H9 (cell line): ENCODE measurements at regions not wholly inside any gene's neighbourhood (a gene's known extent, or its start where the extent isn't known, plus 50 kb on each side); places are given as distances from the start of the nearest gene placed in this dataset.

Source experiments
- DNase-seq: peaks from one replicate; pipeline ENCODE4 v3.0.0-alpha.2; 2017
- H2AFZ ChIP-seq: one replicate; pipeline ENCODE4 v1.6.1; 2013; ENCODE audit warnings: mild to moderate bottlenecking, low read length, control low read depth, moderate library complexity
- H2AK5ac ChIP-seq: 2 replicates; pipeline ENCODE4 v1.6.1; 2013; ENCODE audit warnings: low read length, control low read depth, mixed read lengths; ENCODE audit not compliant: insufficient read length
- H2BK120ac ChIP-seq: one replicate; pipeline ENCODE4 v1.6.1; 2013; ENCODE audit warnings: low read depth, mild to moderate bottlenecking, low read length, control low read depth, inconsistent platforms; ENCODE audit not compliant: poor library complexity, severe bottlenecking
- H2BK12ac ChIP-seq: 2 replicates; pipeline ENCODE4 v1.6.1; 2013; ENCODE audit warnings: low read length, control low read depth, mixed read lengths, low read depth; ENCODE audit not compliant: insufficient read length
- H2BK15ac ChIP-seq: 2 replicates; pipeline ENCODE4 v1.6.1; 2013; ENCODE audit warnings: low read depth, low read length, control low read depth
- H2BK20ac ChIP-seq: one replicate; pipeline ENCODE4 v1.6.1; 2013; ENCODE audit warnings: low read depth, mild to moderate bottlenecking, low read length, control low read depth, inconsistent platforms; ENCODE audit not compliant: poor library complexity, severe bottlenecking
- H2BK5ac ChIP-seq: 2 replicates; pipeline ENCODE4 v1.6.1; 2013; ENCODE audit warnings: low read length, control low read depth, mixed read lengths; ENCODE audit not compliant: insufficient read length
- H3K14ac ChIP-seq: 2 replicates; pipeline ENCODE4 v1.6.1; 2013; ENCODE audit warnings: low read length, control low read depth; ENCODE audit not compliant: insufficient read depth
- H3K18ac ChIP-seq: 2 replicates; pipeline ENCODE4 v1.6.1; 2013; ENCODE audit warnings: low read depth, mild to moderate bottlenecking, mixed read lengths, low read length, control low read depth; ENCODE audit not compliant: insufficient read length
- H3K23ac ChIP-seq: 2 replicates; pipeline ENCODE4 v1.6.1; 2013; ENCODE audit warnings: low read length, control low read depth, mixed read lengths, low read depth; ENCODE audit not compliant: insufficient read length
- H3K23me2 ChIP-seq: 2 replicates; pipeline ENCODE4 v1.6.1; 2013; ENCODE audit warnings: low read depth, mild to moderate bottlenecking, mixed read lengths, low read length, control low read depth; ENCODE audit not compliant: insufficient read length, poor library complexity, severe bottlenecking
- H3K27ac ChIP-seq: 2 replicates; pipeline ENCODE4 v1.5.1; 2013; ENCODE audit warnings: low read length, control low read depth, mixed read lengths, low read depth; ENCODE audit not compliant: insufficient read length
- H3K27me3 ChIP-seq: 2 replicates; pipeline ENCODE4 v1.6.1; 2013; ENCODE audit warnings: low read length, control low read depth, inconsistent platforms; ENCODE audit not compliant: insufficient read depth
- H3K4ac ChIP-seq: 2 replicates; pipeline ENCODE4 v1.6.1; 2013; ENCODE audit warnings: low read depth, mild to moderate bottlenecking, control low read depth, inconsistent platforms, low read length, moderate library complexity
- H3K4me1 ChIP-seq: 2 replicates; pipeline ENCODE4 v1.6.1; 2013; ENCODE audit warnings: low read length, control low read depth, inconsistent platforms; ENCODE audit not compliant: insufficient read depth
- H3K4me2 ChIP-seq: 2 replicates; pipeline ENCODE4 v1.6.1; 2013; ENCODE audit warnings: low read length, control low read depth, mixed read lengths; ENCODE audit not compliant: insufficient read length, insufficient read depth
- H3K56ac ChIP-seq: 2 replicates; pipeline ENCODE4 v1.6.1; 2013; ENCODE audit warnings: low read depth, mild to moderate bottlenecking, mixed read lengths, low read length, control low read depth; ENCODE audit not compliant: insufficient read length
- H3K79me1 ChIP-seq: 2 replicates; pipeline ENCODE4 v1.6.1; 2013; ENCODE audit warnings: low read depth, mild to moderate bottlenecking, moderate library complexity, low read length, control low read depth, inconsistent platforms; ENCODE audit not compliant: insufficient read depth, poor library complexity, severe bottlenecking
- H3K79me2 ChIP-seq: 2 replicates; pipeline ENCODE4 v1.6.1; 2013; ENCODE audit warnings: low read length, control low read depth, inconsistent platforms; ENCODE audit not compliant: insufficient read depth
- H3K9ac ChIP-seq: 2 replicates; pipeline ENCODE4 v1.6.1; 2013; ENCODE audit warnings: low read length, control low read depth, mixed read lengths; ENCODE audit not compliant: insufficient read length; ENCODE audit errors: extremely low read depth
- H3K9me3 ChIP-seq: one replicate; pipeline ENCODE4 v1.6.1; 2013; ENCODE audit warnings: low read depth, low read length, inconsistent platforms; ENCODE audit not compliant: control insufficient read depth
- H3T11ph ChIP-seq: one replicate; pipeline ENCODE4 v1.6.1; 2013; ENCODE audit warnings: mild to moderate bottlenecking, low read length, control low read depth, inconsistent platforms
- H4K20me1 ChIP-seq: one replicate; pipeline ENCODE4 v1.6.1; 2013; ENCODE audit not compliant: control insufficient read depth, insufficient read length, insufficient read depth
- H4K5ac ChIP-seq: 2 replicates; pipeline ENCODE4 v1.6.1; 2013; ENCODE audit warnings: low read depth, mild to moderate bottlenecking, mixed read lengths, low read length, control low read depth; ENCODE audit not compliant: insufficient read length
- H4K8ac ChIP-seq: replicated peaks from 2 replicates; pipeline ENCODE4 v1.6.1; 2013; ENCODE audit warnings: low read length, control low read depth, mixed read lengths, low read depth; ENCODE audit not compliant: insufficient read length
- H4K91ac ChIP-seq: 2 replicates; pipeline ENCODE4 v1.6.1; 2013; ENCODE audit warnings: low read depth, mild to moderate bottlenecking, moderate library complexity, mixed read lengths, low read length, control low read depth; ENCODE audit not compliant: insufficient read length
- H3K27ac Mint-ChIP-seq, 3 experiments: 2 replicates in 2 of 3; 3 replicates in 1 of 3; pipeline ENCODE4 v1.8.0; 2020 to 2021; ENCODE audit warnings: mixed read lengths in 3 of 3, mild to moderate bottlenecking in 1 of 3, moderate library complexity in 1 of 3
- H3K27me3 Mint-ChIP-seq: 2 replicates; pipeline ENCODE4 v1.8.0; 2021; ENCODE audit warnings: low read depth, mild to moderate bottlenecking, moderate library complexity, mixed read lengths
- H3K36me3 Mint-ChIP-seq, 3 experiments: 2 replicates in 2 of 3; 3 replicates in 1 of 3; pipeline ENCODE4 v1.8.0; 2020 to 2021; ENCODE audit warnings: low read depth in 3 of 3, mixed read lengths in 3 of 3; ENCODE audit not compliant: insufficient read depth in 1 of 3
- H3K4me1 Mint-ChIP-seq, 2 experiments: 2 replicates each; pipeline ENCODE4 v1.8.0; 2020; ENCODE audit warnings: mixed read lengths in 2 of 2
- H3K4me3 Mint-ChIP-seq, 2 experiments: 2 replicates in 1 of 2; 3 replicates in 1 of 2; pipeline ENCODE4 v1.8.0; 2020 to 2021; ENCODE audit warnings: mild to moderate bottlenecking in 2 of 2, mixed read lengths in 2 of 2, moderate library complexity in 1 of 2
- H3K9me3 Mint-ChIP-seq, 2 experiments: 2 replicates in 1 of 2; 3 replicates in 1 of 2; pipeline ENCODE4 v1.8.0; 2020; ENCODE audit warnings: mild to moderate bottlenecking in 2 of 2, mixed read lengths in 2 of 2, moderate library complexity in 1 of 2
- CTCF ChIP-seq: fragments of 200-600 bp; sonication (generic); conservative IDR thresholded peaks from 3 replicates; pipeline ENCODE4 v1.8.0; 2021; ENCODE audit warnings: antibody characterized with exemption, mild to moderate bottlenecking
- WGBS: extraction: QIAGEN DNeasy Blood & Tissue Kit; methylation state at CpG from one replicate; pipeline ENCODE4 v1.1.7; 2013; ENCODE audit warnings: missing lambda C conversion rate, low lambda C conversion rate, mixed read lengths; ENCODE audit not compliant: insufficient read length; ENCODE audit errors: extremely low coverage; 5-methylcytosine and 5-hydroxymethylcytosine counted together

GRCh38 chr16:87127766-87128147, 189.4 kb downstream of the C16orf95 start:
- no CpG with 5 or more reads among the region's 6 CpGs for WGBS
- no peak overlapping the region for H2BK120ac ChIP-seq
- no peak overlapping the region for H2BK5ac ChIP-seq
- H3K4ac ChIP-seq: no peak overlapping the region
- H4K20me1 ChIP-seq: no peaks in the 10 kb centered on the region
- H4K8ac ChIP-seq: no peak overlapping the region
- no peak overlapping the region for H2BK12ac ChIP-seq
- H3T11ph ChIP-seq: no peak overlapping the region
- H3K36me3 Mint-ChIP-seq: peaks cover 2 to 8% (median 2%) of the 10 kb centered on the region in 3 experiments; a peak in 4 of 7 replicates
- H2BK20ac ChIP-seq: no peak overlapping the region
- TF ChIP-seq CTCF: no peak
- peaks cover 12% of the 10 kb centered on the region for H3K27me3 Mint-ChIP-seq
- H3K4me2 ChIP-seq: no peak overlapping the region
- H3K27me3 ChIP-seq: no peaks in the 10 kb centered on the region
- no peaks in the 10 kb centered on the region for H3K79me2 ChIP-seq
- H3K9me3 Mint-ChIP-seq: peaks cover 0 to 8% of the 10 kb centered on the region in 2 experiments; a peak in 4 of 5 replicates
- no peak overlapping the region for H3K27ac ChIP-seq
- H3K27ac Mint-ChIP-seq: no peak overlapping the region
- H3K79me1 ChIP-seq: no peaks in the 10 kb centered on the region
- no peak overlapping the region for H4K91ac ChIP-seq
- no peak overlapping the region for H3K23ac ChIP-seq
- no peak for DNase-seq
- H3K56ac ChIP-seq: no peak overlapping the region
- no peak overlapping the region for H2AFZ ChIP-seq
- no peak overlapping the region for H3K4me3 Mint-ChIP-seq
- no peaks in the 10 kb centered on the region for H3K4me1 ChIP-seq
- no peak overlapping the region for H2BK15ac ChIP-seq
- H3K18ac ChIP-seq: no peak overlapping the region
- no peaks in the 10 kb centered on the region for H3K23me2 ChIP-seq
- H3K4me1 Mint-ChIP-seq: peaks cover 9% of the 10 kb centered on the region in 2 experiments
- no peak overlapping the region for H3K9ac ChIP-seq
- no peak overlapping the region for H2AK5ac ChIP-seq
- H4K5ac ChIP-seq: no peak overlapping the region
- no peak overlapping the region for H3K14ac ChIP-seq
- no peaks in the 10 kb centered on the region for H3K9me3 ChIP-seq
